B cell (primary cell): ENCODE measurements at regions not wholly inside any gene's neighbourhood (a gene's known extent, or its start where the extent isn't known, plus 50 kb on each side); places are given as distances from the start of the nearest gene placed in this dataset.

ENCODE experiments used
- EZH2 ChIP-seq: IDR thresholded peaks from 2 replicates; pipeline ENCODE4 v1.6.1; 2012; ENCODE audit warnings: borderline replicate concordance, low read depth, mild to moderate bottlenecking, moderate library complexity, low read length; ENCODE audit not compliant: insufficient read depth, poor library complexity, severe bottlenecking
- TF ChIP-seq, protein P1 (sequence below): fragments of 200-600 bp; IDR thresholded peaks from one replicate; pipeline ENCODE4 v1.8.0; 2022; ENCODE audit warnings: antibody characterized with exemption, mild to moderate bottlenecking

DNA sequence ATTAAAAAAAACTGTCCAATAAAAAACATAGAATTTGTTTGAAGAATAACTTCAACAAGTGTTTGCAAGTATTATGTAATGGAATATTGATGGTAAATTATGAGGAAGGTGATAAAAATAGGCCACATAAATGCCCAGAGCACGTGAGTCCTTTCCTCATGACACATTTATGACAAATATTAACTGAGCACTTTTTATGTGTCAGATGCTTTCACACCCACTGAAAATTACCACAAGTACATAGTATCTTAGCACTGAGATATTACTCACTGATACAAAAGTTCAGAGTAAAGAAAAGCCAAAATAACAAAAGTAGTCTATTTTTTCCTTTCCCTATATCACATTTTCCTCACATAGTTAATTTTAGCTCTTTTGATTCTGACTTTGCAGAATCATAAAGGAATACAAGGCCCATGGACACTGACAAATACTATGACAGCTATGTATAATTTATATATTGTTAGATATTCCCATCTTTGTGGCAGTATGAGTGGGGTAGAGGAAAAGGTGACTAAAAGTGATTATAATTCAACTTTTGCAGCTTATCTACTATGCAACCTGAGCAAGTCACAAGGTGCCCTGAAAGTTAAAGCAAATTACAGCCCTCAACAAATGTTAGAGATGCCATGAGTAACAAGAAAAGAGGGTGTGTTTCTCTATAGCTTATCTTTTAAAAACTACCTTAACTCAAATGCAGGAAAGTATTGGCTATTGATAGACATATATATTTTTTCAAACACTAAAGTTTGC, 80.7 kb downstream of the RBMY1D start:
- TF ChIP-seq, protein P1, sequence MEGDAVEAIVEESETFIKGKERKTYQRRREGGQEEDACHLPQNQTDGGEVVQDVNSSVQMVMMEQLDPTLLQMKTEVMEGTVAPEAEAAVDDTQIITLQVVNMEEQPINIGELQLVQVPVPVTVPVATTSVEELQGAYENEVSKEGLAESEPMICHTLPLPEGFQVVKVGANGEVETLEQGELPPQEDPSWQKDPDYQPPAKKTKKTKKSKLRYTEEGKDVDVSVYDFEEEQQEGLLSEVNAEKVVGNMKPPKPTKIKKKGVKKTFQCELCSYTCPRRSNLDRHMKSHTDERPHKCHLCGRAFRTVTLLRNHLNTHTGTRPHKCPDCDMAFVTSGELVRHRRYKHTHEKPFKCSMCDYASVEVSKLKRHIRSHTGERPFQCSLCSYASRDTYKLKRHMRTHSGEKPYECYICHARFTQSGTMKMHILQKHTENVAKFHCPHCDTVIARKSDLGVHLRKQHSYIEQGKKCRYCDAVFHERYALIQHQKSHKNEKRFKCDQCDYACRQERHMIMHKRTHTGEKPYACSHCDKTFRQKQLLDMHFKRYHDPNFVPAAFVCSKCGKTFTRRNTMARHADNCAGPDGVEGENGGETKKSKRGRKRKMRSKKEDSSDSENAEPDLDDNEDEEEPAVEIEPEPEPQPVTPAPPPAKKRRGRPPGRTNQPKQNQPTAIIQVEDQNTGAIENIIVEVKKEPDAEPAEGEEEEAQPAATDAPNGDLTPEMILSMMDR = no peak
- no peak for TF ChIP-seq EZH2
